Lung (tissue), 11 donors: ENCODE measurements at regions not wholly inside any gene's neighbourhood (a gene's known extent, or its start where the extent isn't known, plus 50 kb on each side); places are given as distances from the start of the nearest gene placed in this dataset.

Experiments used
- ATAC-seq: fragments of 200-7000 bp; cut with Tn5 transposase; one replicate; pipeline ENCODE4 v1.9.1; 2020; ENCODE audit warnings: moderate number of reproducible peaks; ENCODE audit not compliant: insufficient read depth, low FRiP score
- DNase-seq, 3 donors: peaks; one replicate each; pipeline ENCODE4 v3.0.0-alpha.2; 2013 to 2017
- H3K27ac ChIP-seq, 2 donors: one replicate each; pipeline ENCODE4 v1.5.1; 2013; ENCODE audit warnings: mild to moderate bottlenecking in 2 of 2, moderate library complexity in 2 of 2, control low read depth in 1 of 2, inconsistent platforms in 1 of 2, low read depth in 1 of 2, low read length in 1 of 2
- H3K27me3 ChIP-seq, 3 donors: one replicate each; pipeline ENCODE4 v1.5.1; 2013; ENCODE audit warnings: low read length in 2 of 3; ENCODE audit not compliant: control insufficient read depth in 3 of 3, insufficient read depth in 3 of 3
- H3K36me3 ChIP-seq, 4 donors: one replicate each; pipeline ENCODE4 v1.5.1; 2013; ENCODE audit warnings: low read length in 4 of 4, mild to moderate bottlenecking in 1 of 4, moderate library complexity in 1 of 4; ENCODE audit not compliant: control insufficient read depth in 4 of 4, insufficient read depth in 4 of 4
- H3K4me1 ChIP-seq, 5 donors: one replicate each; pipeline ENCODE4 v1.5.1; 2013; ENCODE audit warnings: low read length in 5 of 5, mild to moderate bottlenecking in 2 of 5, moderate library complexity in 1 of 5; ENCODE audit not compliant: control insufficient read depth in 5 of 5, insufficient read depth in 5 of 5
- H3K4me3 ChIP-seq: one replicate; pipeline ENCODE4 v1.5.1; 2013; ENCODE audit warnings: mild to moderate bottlenecking, control low read depth, moderate library complexity
- H3K9ac ChIP-seq, 2 donors: one replicate each; pipeline ENCODE4 v1.5.1; 2013; ENCODE audit warnings: low read length in 2 of 2, control low read depth in 1 of 2; ENCODE audit not compliant: insufficient read depth in 1 of 2
- H3K9me3 ChIP-seq, 4 donors: one replicate each; pipeline ENCODE4 v1.5.1; 2013; ENCODE audit warnings: low read length in 3 of 4, mild to moderate bottlenecking in 1 of 4, moderate library complexity in 1 of 4; ENCODE audit not compliant: control insufficient read depth in 4 of 4, insufficient read depth in 3 of 4
- CTCF ChIP-seq: IDR thresholded peaks from 2 replicates; pipeline ENCODE4 v1.5.1; 2012; ENCODE audit warnings: mild to moderate bottlenecking; ENCODE audit errors: control extremely low read depth, extremely low read depth
- whole genome bisulfite sequencing, 2 donors: extraction: QIAGEN DNeasy Blood & Tissue Kit; methylation state at CpG; one replicate each; pipeline ENCODE4 v1.1.7; 2013; 5-methylcytosine and 5-hydroxymethylcytosine counted together
- donor health status: control.
- donor health status: control.
- donor health status: Bipolar disorder and iron deficiency.
- donor health status: healthy.
- donor health status: DM: yes; HTN: yes; CAD: no.

- no peak overlapping the region for H3K9ac ChIP-seq
- DNase-seq (no peak), ATAC-seq (no peak)
- TF ChIP-seq CTCF = no peak
- H3K36me3 ChIP-seq = no peaks in the 10 kb centered on the region
- H3K27ac ChIP-seq = no peak overlapping the region
- no peaks in the 10 kb centered on the region for H3K4me1 ChIP-seq
- 90 to 93% methylated on average over 5 of the region's 5 CpGs for WGBS, 2 donors
- no peak overlapping the region for H3K4me3 ChIP-seq
- no peaks in the 10 kb centered on the region for H3K9me3 ChIP-seq
- no peaks in the 10 kb centered on the region for H3K27me3 ChIP-seq
Observed at GRCh38 chr2:182646763-182647498, 69.1 kb upstream of the DNAJC10 start.

- 82 to 94% methylated on average over 2 of the region's 2 CpGs for WGBS, 2 donors
- Histone ChIP-seq H3K9me3 (no peaks in the 10 kb centered on the region), H3K4me1 (no peaks in the 10 kb centered on the region), H3K9ac (no peak overlapping the region), H3K27ac (no peak overlapping the region), H3K36me3 (no peaks in the 10 kb centered on the region), H3K4me3 (no peak overlapping the region), H3K27me3 (no peaks in the 10 kb centered on the region)
- ATAC-seq = no peak
- TF ChIP-seq CTCF = no peak
- no peak for DNase-seq
Observed at GRCh38 chr2:182647499-182647787, 68.6 kb upstream of the DNAJC10 start.

- ATAC-seq (no peak), DNase-seq (peak; percentile 7 to 21 (median 21))
- Histone ChIP-seq H3K4me1 (no peaks in the 10 kb centered on the region), H3K27me3 (no peaks in the 10 kb centered on the region), H3K9me3 (no peaks in the 10 kb centered on the region), H3K4me3 (no peak overlapping the region), H3K9ac (no peak overlapping the region), H3K27ac (no peak overlapping the region), H3K36me3 (no peaks in the 10 kb centered on the region)
- TF ChIP-seq CTCF = no peak
- WGBS, 2 donors = 62 to 63% methylated on average over 6 of the region's 6 CpGs
Observed at GRCh38 chr2:182649316-182649715, 66.7 kb upstream of the DNAJC10 start.

- Histone ChIP-seq H3K36me3 (no peaks in the 10 kb centered on the region), H3K27me3 (no peaks in the 10 kb centered on the region), H3K27ac (no peak overlapping the region), H3K4me1 (no peaks in the 10 kb centered on the region), H3K4me3 (no peak overlapping the region), H3K9ac (no peak overlapping the region), H3K9me3 (no peaks in the 10 kb centered on the region)
- ATAC-seq (no peak), DNase-seq (peak in 2 of 3 donors; percentile 77 to 80)
- TF ChIP-seq CTCF = peak; percentile 4
- WGBS, 2 donors = 50 to 60% methylated on average over 4 of the region's 4 CpGs
Observed at GRCh38 chr2:182650704-182651103, 65.4 kb upstream of the DNAJC10 start.
